ENCODE measurements at regions not wholly inside any gene's neighbourhood (a gene's known extent, or its start where the extent isn't known, plus 50 kb on each side); places are given as distances from the start of the nearest gene placed in this dataset.

DNA sequence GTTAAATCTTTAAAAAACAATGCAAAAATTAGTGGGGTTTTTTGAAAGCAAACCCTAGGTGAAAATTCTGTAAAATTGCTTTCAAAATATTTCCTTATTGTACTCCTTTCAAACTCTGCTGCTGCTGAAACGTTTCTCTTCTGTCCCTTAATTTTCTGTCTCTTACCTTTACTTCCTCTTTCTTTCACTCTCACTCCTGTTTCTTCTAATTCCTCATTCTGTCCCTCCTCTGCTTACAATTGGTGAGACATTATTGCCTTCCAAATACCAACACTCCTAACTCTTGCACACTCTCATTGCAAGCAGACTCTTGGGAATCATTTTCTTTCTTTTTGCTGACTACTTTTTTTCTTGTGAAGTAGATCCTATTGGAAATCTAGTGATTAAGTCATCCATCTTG, 685.6 kb upstream of the SLITRK1 start:
- Histone ChIP-seq H4K20me1 (ENCODE audit: low read length) (no peaks in the 10 kb centered on the region), H3K4me2 (ENCODE audit: low read length) (no peak overlapping the region), H3K36me3 (ENCODE audit: low read depth, low read length) (no peaks in the 10 kb centered on the region), H3K27ac (ENCODE audit: low read length) (no peak overlapping the region), H3K4me1 (ENCODE audit: insufficient read depth, low read length) (no peaks in the 10 kb centered on the region), H3F3A (ENCODE audit: low read length, unreplicated experiment) (no peaks in the 10 kb centered on the region), H3K9ac (ENCODE audit: low read length) (no peak overlapping the region), H3K27me3 (ENCODE audit: low read length) (no peaks in the 10 kb centered on the region), H3K9me2 (replicated peaks; ENCODE audit: low read length) (no peaks in the 10 kb centered on the region), H3K79me2 (ENCODE audit: low read length) (no peaks in the 10 kb centered on the region), H3K9me3 (ENCODE audit: low read length) (no peaks in the 10 kb centered on the region), H2AFZ (ENCODE audit: low read length) (no peak overlapping the region), H3K4me3 (ENCODE audit: low read length) (no peak overlapping the region)
- intact Hi-C loops (cut with micrococcal nuclease), result no loop called here
- DNase-seq (no peak), ATAC-seq (no peak)
- ChIA-PET CTCF (no interaction called here), POLR2A (ENCODE audit: unreplicated experiment) (no interaction called here)
- BruUV-seq (replicated peaks), result no TSS peak
- TF ChIP-seq, protein P1, sequence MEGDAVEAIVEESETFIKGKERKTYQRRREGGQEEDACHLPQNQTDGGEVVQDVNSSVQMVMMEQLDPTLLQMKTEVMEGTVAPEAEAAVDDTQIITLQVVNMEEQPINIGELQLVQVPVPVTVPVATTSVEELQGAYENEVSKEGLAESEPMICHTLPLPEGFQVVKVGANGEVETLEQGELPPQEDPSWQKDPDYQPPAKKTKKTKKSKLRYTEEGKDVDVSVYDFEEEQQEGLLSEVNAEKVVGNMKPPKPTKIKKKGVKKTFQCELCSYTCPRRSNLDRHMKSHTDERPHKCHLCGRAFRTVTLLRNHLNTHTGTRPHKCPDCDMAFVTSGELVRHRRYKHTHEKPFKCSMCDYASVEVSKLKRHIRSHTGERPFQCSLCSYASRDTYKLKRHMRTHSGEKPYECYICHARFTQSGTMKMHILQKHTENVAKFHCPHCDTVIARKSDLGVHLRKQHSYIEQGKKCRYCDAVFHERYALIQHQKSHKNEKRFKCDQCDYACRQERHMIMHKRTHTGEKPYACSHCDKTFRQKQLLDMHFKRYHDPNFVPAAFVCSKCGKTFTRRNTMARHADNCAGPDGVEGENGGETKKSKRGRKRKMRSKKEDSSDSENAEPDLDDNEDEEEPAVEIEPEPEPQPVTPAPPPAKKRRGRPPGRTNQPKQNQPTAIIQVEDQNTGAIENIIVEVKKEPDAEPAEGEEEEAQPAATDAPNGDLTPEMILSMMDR (conservative IDR thresholded peaks at IDR 0.05; ENCODE audit: low read depth, low read length), result no peak
- TF ChIP-seq EZH2 (IDR thresholded peaks at IDR 0.05; ENCODE audit: low read length, unreplicated experiment) (no peak), EZH2phosphoT487 (IDR thresholded peaks at IDR 0.05; ENCODE audit: borderline replicate concordance, low read length) (no peak)

DNA sequence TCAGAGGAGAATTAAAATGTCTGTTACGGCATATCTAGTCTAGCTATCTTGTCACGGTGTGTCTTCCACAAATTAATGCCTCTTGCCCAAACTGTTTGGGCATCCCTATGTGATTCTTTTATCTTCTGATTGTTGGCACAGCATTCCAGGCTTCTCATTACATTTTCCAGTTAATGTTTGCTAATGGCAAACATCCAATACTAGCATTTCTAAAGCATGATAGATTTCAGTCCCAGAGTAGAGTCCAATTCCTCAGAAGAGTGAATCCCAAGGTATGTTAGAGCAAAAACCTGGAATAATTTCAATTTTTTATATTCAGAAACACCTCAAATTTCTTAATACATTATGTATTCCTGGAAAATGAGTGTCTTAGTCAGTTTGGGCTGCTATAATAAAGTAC, 684.5 kb upstream of the SLITRK1 start:
- TF ChIP-seq, protein P1 (conservative IDR thresholded peaks at IDR 0.05; ENCODE audit: low read depth, low read length), result no peak
- TF ChIP-seq EZH2 (IDR thresholded peaks at IDR 0.05; ENCODE audit: low read length, unreplicated experiment) (no peak), EZH2phosphoT487 (IDR thresholded peaks at IDR 0.05; ENCODE audit: borderline replicate concordance, low read length) (no peak)

DNA sequence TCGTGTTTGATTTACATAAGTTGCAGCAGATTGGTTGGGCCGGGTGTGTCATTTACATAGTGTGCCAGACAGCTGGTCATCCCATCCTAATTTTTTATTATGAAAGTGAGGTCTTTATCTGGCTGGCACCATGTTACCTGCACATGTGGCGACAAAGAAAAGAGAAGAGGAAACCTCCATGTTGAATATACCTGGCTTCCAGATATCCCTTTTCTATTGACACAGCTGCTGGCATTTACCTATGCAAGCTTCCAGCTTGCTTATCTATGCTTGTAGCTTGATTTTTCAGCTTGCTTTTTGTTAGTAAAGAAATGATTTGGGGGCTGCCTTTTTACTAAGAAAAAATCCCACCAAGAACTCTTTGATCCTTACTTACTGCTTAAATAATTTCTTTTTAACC, 681.3 kb upstream of the SLITRK1 start:
- no peak overlapping the region for H3K27ac ChIP-seq (ENCODE audit: low read length)

More for the DNA sequence above, 684.5 kb upstream of the SLITRK1 start:
- H2AFZ ChIP-seq (ENCODE audit: low read length), result no peak overlapping the region
- H3K27me3 ChIP-seq (ENCODE audit: low read length), result no peaks in the 10 kb centered on the region
- ATAC-seq, result no peak
- H3K9me3 ChIP-seq (ENCODE audit: low read length), result no peaks in the 10 kb centered on the region
- no TSS peak for BruUV-seq (replicated peaks)
- no peaks in the 10 kb centered on the region for H3K79me2 ChIP-seq (ENCODE audit: low read length)
- intact Hi-C loops (cut with micrococcal nuclease), result no loop called here
- no peak overlapping the region for H3K9ac ChIP-seq (ENCODE audit: low read length)
- ChIA-PET CTCF (no interaction called here), POLR2A (ENCODE audit: unreplicated experiment) (no interaction called here)
- no peak overlapping the region for H3K4me2 ChIP-seq (ENCODE audit: low read length)
- no peak overlapping the region for H3K4me3 ChIP-seq (ENCODE audit: low read length)
- H3K4me1 ChIP-seq (ENCODE audit: insufficient read depth, low read length), result no peaks in the 10 kb centered on the region
- no peaks in the 10 kb centered on the region for H3K36me3 ChIP-seq (ENCODE audit: low read depth, low read length)
- no peaks in the 10 kb centered on the region for H4K20me1 ChIP-seq (ENCODE audit: low read length)
- no peak overlapping the region for H3K27ac ChIP-seq (ENCODE audit: low read length)
- DNase-seq, result no peak
- no peaks in the 10 kb centered on the region for H3K9me2 ChIP-seq (replicated peaks; ENCODE audit: low read length)
- H3F3A ChIP-seq (ENCODE audit: low read length, unreplicated experiment), result no peaks in the 10 kb centered on the region

More for the DNA sequence above, 681.3 kb upstream of the SLITRK1 start:
- Histone ChIP-seq H3K9me2 (replicated peaks; ENCODE audit: low read length) (no peaks in the 10 kb centered on the region), H3K27me3 (ENCODE audit: low read length) (no peaks in the 10 kb centered on the region), H3K9me3 (ENCODE audit: low read length) (no peaks in the 10 kb centered on the region), H3K4me2 (ENCODE audit: low read length) (no peak overlapping the region), H3F3A (ENCODE audit: low read length, unreplicated experiment) (no peaks in the 10 kb centered on the region), H3K9ac (ENCODE audit: low read length) (no peak overlapping the region), H4K20me1 (ENCODE audit: low read length) (no peaks in the 10 kb centered on the region), H3K4me1 (ENCODE audit: insufficient read depth, low read length) (no peaks in the 10 kb centered on the region), H2AFZ (ENCODE audit: low read length) (no peak overlapping the region), H3K36me3 (ENCODE audit: low read depth, low read length) (no peaks in the 10 kb centered on the region), H3K79me2 (ENCODE audit: low read length) (no peaks in the 10 kb centered on the region), H3K4me3 (ENCODE audit: low read length) (no peak overlapping the region)
- ATAC-seq (no peak), DNase-seq (no peak)
- ChIA-PET CTCF (no interaction called here), POLR2A (ENCODE audit: unreplicated experiment) (no interaction called here)
- intact Hi-C loops (cut with micrococcal nuclease), result no loop called here
- TF ChIP-seq EZH2 (IDR thresholded peaks at IDR 0.05; ENCODE audit: low read length, unreplicated experiment) (no peak), EZH2phosphoT487 (IDR thresholded peaks at IDR 0.05; ENCODE audit: borderline replicate concordance, low read length) (no peak)
- TF ChIP-seq, protein P1 (conservative IDR thresholded peaks at IDR 0.05; ENCODE audit: low read depth, low read length), result no peak
- BruUV-seq (replicated peaks), result no TSS peak
